ENCODE measurements at regions not wholly inside any gene's neighbourhood (a gene's known extent, or its start where the extent isn't known, plus 50 kb on each side); places are given as distances from the start of the nearest gene placed in this dataset.

- TF ChIP-seq CTCF (IDR thresholded peaks at IDR 0.05; ENCODE audit: low read length) (no peak), EZH2 (optimal IDR thresholded peaks at IDR 0.05; ENCODE audit: low read depth, low read length) (no peak)
These were observed 283.1 kb downstream of the NFKBIZ start for GRCh38 chr3:102132370-102132769.

Data from MM.1S (cell line).